Stomach (tissue), 8 donors: ENCODE measurements at regions not wholly inside any gene's neighbourhood (a gene's known extent, or its start where the extent isn't known, plus 50 kb on each side); places are given as distances from the start of the nearest gene placed in this dataset.

Experiments
- DNase-seq, 2 donors: peaks; one replicate each; pipeline versions ENCODE4 v3.0.0 to v3.0.0-alpha.2; 2013 to 2019
- H3K27ac ChIP-seq, 5 donors: fragments of 200-600 bp in 4 of 5; sonication (generic) in 4 of 5; one replicate each; pipeline ENCODE4 v1.5.1; 2013 to 2019; ENCODE audit warnings: mild to moderate bottlenecking in 1 of 5, moderate library complexity in 1 of 5
- H3K27me3 ChIP-seq, 3 donors: fragments of 200-600 bp; sonication (generic); one replicate each; pipeline ENCODE4 v1.5.1; 2017 to 2019; ENCODE audit warnings: mixed run types in 1 of 3
- H3K36me3 ChIP-seq, 4 donors: fragments of 200-600 bp; sonication (generic); 1 replicate in 3 of 4; 2 replicates in 1 of 4; pipeline ENCODE4 v1.5.1; 2016 to 2019
- H3K4me1 ChIP-seq, 4 donors: fragments of 200-600 bp; sonication (generic); one replicate each; pipeline ENCODE4 v1.5.1; 2016 to 2019
- H3K4me3 ChIP-seq, 4 donors: fragments of 200-600 bp; sonication (generic) in 3 of 4; one replicate each; pipeline ENCODE4 v1.5.1; 2016 to 2019; ENCODE audit warnings: mild to moderate bottlenecking in 1 of 4
- H3K9me3 ChIP-seq, 4 donors: fragments of 200-600 bp; sonication (generic); one replicate each; pipeline ENCODE4 v1.5.1; 2016 to 2019
- EP300 ChIP-seq: sonication (generic); formaldehyde crosslinking; IDR thresholded peaks from one replicate; pipeline ENCODE4 v1.6.1; 2017; ENCODE audit warnings: antibody characterized with exemption
- POLR2A ChIP-seq, 4 donors: fragments of 450-650 bp; IDR thresholded peaks; one replicate each; pipeline ENCODE4 v1.6.1; 2016; ENCODE audit warnings: antibody characterized with exemption in 4 of 4, control low read depth in 2 of 4, mild to moderate bottlenecking in 1 of 4, moderate library complexity in 1 of 4
- POLR2AphosphoS5 ChIP-seq, 3 donors: sonication (generic); formaldehyde crosslinking; IDR thresholded peaks; one replicate each; pipeline ENCODE4 v1.6.1; 2016; ENCODE audit warnings: antibody characterized with exemption in 3 of 3
- WGBS, 5 donors: extraction: QIAGEN DNeasy Blood & Tissue Kit in 3 of 5; methylation state at CpG; one replicate each; pipeline versions ENCODE4 v1.1.5 to v1.1.7; 2013 to 2018; 5-methylcytosine and 5-hydroxymethylcytosine counted together
- intact Hi-C: fragments of 100-400 bp; cut with DNase I; formaldehyde crosslinking; loops from one replicate; pipeline ENCODE4 v1.15.1; 2023; ENCODE audit warnings: low total_unique reads
- TF ChIP-seq, protein P1 (sequence below), 7 experiments: fragments of 450-650 bp in 4 of 7; fragments of 200-600 bp in 3 of 7; sonication (generic) in 3 of 7; IDR thresholded peaks; one replicate each; pipeline ENCODE4 v1.5.1; 2016 to 2019; ENCODE audit warnings: antibody characterized with exemption in 7 of 7, control low read depth in 2 of 7, mild to moderate bottlenecking in 1 of 7
- donor health status: healthy with polysubstance abuse.
- donor health status: Bipolar disorder and iron deficiency.
- donor health status: healthy.

DNA sequence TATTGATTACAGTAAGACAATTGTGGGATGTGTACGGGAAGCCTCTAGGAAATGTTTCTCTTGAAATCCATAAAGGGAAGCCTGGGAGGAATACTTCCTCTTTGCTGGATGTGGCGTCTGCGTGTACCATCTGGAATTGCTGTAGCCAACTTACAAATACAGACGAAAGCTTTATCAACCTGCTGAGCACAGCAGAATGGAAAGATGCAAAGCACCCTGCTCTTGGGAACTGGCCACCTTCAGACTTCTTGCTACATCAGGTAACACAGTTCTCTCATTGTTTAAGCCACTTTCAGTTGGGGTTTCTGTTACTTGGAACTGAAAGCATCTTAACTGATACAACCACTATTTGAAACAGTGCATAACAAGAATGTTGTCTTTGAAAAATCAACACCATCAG lies 213.8 kb downstream of the HRH4 start:
- no peak overlapping the region for H3K4me3 ChIP-seq
- H3K9me3 ChIP-seq, result no peaks in the 10 kb centered on the region
- intact Hi-C loops, result no loop called here
- no peak for TF ChIP-seq EP300
- TF ChIP-seq POLR2A (IDR thresholded peaks at IDR 0.05), result no peak
- no peak for TF ChIP-seq POLR2AphosphoS5 (IDR thresholded peaks at IDR 0.05)
- H3K27ac ChIP-seq, result no peak overlapping the region
- H3K36me3 ChIP-seq, result no peaks in the 10 kb centered on the region
- no peaks in the 10 kb centered on the region for H3K4me1 ChIP-seq
- no peaks in the 10 kb centered on the region for H3K27me3 ChIP-seq
- 72 to 78% (median 74%) methylated on average over 4 of the region's 4 CpGs for WGBS, 5 donors
- DNase-seq, result no peak

DNA sequence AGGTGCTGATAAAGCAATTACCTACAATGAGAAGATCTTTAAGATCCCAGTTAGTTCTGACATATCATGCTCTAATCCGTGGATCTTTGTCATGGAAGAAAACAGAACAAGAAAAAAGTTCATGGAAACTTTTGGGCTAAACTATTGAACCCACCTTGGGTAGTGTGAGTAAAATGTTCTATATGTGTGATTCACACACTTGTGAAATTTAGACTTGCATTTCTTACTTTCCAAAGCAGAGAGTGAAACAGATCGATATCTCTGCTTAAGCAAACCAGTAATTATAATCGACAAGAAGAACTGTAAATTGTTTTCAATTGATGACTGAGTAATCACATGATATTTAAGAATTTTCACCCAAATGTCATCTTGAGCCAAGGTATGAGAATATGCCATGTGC lies 214.2 kb downstream of the HRH4 start:
- H3K4me1 ChIP-seq, result no peaks in the 10 kb centered on the region
- no peak for TF ChIP-seq EP300
- TF ChIP-seq POLR2AphosphoS5 (IDR thresholded peaks at IDR 0.05), result no peak
- TF ChIP-seq POLR2A (IDR thresholded peaks at IDR 0.05), result no peak
- TF ChIP-seq, protein P1, sequence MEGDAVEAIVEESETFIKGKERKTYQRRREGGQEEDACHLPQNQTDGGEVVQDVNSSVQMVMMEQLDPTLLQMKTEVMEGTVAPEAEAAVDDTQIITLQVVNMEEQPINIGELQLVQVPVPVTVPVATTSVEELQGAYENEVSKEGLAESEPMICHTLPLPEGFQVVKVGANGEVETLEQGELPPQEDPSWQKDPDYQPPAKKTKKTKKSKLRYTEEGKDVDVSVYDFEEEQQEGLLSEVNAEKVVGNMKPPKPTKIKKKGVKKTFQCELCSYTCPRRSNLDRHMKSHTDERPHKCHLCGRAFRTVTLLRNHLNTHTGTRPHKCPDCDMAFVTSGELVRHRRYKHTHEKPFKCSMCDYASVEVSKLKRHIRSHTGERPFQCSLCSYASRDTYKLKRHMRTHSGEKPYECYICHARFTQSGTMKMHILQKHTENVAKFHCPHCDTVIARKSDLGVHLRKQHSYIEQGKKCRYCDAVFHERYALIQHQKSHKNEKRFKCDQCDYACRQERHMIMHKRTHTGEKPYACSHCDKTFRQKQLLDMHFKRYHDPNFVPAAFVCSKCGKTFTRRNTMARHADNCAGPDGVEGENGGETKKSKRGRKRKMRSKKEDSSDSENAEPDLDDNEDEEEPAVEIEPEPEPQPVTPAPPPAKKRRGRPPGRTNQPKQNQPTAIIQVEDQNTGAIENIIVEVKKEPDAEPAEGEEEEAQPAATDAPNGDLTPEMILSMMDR (IDR thresholded peaks at IDR 0.05), result no peak
- H3K4me3 ChIP-seq, result no peak overlapping the region
- 75 to 87% (median 81%) methylated on average over 3 of the region's 3 CpGs for WGBS, 5 donors
- no peaks in the 10 kb centered on the region for H3K9me3 ChIP-seq
- H3K27me3 ChIP-seq, result no peaks in the 10 kb centered on the region
- intact Hi-C loops, result no loop called here
- DNase-seq, result no peak
- H3K27ac ChIP-seq, result no peak overlapping the region
- H3K36me3 ChIP-seq, result no peaks in the 10 kb centered on the region

DNA sequence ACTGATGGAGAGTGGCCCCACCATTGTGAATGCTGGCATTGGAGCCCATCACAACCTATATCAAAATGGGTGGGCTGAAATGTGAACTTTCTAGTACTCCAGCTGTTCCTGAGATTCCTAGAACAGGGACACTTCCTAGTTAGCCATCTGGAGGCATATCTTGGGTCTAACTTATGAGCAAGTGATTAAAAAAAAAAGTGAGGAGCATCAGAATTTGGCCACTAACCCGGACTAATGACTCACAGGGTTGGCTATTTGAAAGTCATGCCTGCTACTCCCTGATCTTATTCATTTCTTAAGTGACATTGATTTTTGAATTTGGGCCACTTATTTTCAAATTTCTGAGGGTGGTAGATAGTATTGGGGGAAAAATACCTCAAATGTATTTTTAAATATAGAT lies 216.6 kb downstream of the HRH4 start:
- DNase-seq, result no peak
- WGBS, 5 donors, result 69 to 81% (median 77%) methylated on average over 1 of the region's 1 CpG
- no peaks in the 10 kb centered on the region for H3K36me3 ChIP-seq
- H3K27ac ChIP-seq, result no peak overlapping the region
- intact Hi-C loops, result no loop called here
- H3K9me3 ChIP-seq, result no peaks in the 10 kb centered on the region
- H3K4me1 ChIP-seq, result no peaks in the 10 kb centered on the region
- H3K4me3 ChIP-seq, result no peak overlapping the region
- TF ChIP-seq EP300 (no peak), POLR2AphosphoS5 (IDR thresholded peaks at IDR 0.05) (no peak), POLR2A (IDR thresholded peaks at IDR 0.05) (no peak)
- TF ChIP-seq, protein P1 (IDR thresholded peaks at IDR 0.05), result no peak
- H3K27me3 ChIP-seq, result no peaks in the 10 kb centered on the region

DNA sequence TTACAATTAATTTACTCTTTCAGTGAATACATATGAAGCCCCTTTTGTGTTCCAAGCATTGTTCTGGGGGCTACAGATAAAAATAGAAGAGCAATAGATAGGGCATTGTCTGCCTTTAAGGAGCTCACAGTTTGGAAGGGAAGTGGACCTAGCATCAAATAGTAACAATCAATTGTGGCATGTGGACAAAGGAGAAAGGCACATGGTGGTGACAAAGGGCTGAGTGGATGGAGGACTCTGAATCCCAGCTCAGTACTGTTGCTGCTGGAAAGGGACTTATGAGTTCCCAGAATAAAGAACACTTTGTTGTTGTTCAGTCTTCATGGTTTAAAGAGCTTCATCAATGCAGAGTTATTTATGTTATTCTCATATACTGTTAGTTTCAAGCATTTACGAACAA lies 217.7 kb downstream of the HRH4 start:
- Histone ChIP-seq H3K4me3 (no peak overlapping the region), H3K27me3 (no peaks in the 10 kb centered on the region), H3K27ac (no peak overlapping the region), H3K9me3 (no peaks in the 10 kb centered on the region), H3K4me1 (no peaks in the 10 kb centered on the region), H3K36me3 (no peaks in the 10 kb centered on the region)
- 92 to 100% (median 97%) methylated on average over 1 of the region's 1 CpG for WGBS, 5 donors
- DNase-seq, result no peak
- intact Hi-C loops, result no loop called here
- no peak for TF ChIP-seq EP300
- no peak for TF ChIP-seq POLR2A (IDR thresholded peaks at IDR 0.05)
- no peak for TF ChIP-seq POLR2AphosphoS5 (IDR thresholded peaks at IDR 0.05)
- TF ChIP-seq, protein P1 (IDR thresholded peaks at IDR 0.05), result no peak

DNA sequence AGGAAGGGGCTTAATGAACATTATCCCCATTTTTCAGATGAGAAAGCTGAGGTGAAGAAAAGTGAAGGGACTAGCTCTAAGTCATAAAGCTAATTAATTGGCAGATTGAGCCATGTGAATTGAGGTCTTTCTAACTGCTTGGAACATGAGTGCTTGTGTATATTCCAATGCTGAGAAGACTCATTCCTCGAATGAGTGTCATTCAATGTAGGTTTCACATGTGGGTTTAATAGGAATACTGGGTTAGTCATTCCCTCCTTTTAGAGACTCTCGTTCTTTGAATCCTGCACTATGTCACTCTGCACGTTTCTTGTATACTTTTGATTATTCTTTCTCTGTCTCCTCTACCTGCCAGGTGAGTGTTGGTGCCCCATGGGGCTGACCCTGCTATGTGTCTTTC lies 218.2 kb downstream of the HRH4 start:
- TF ChIP-seq POLR2A (IDR thresholded peaks at IDR 0.05), result no peak
- no peak for TF ChIP-seq EP300
- TF ChIP-seq, protein P1 (IDR thresholded peaks at IDR 0.05), result no peak
- TF ChIP-seq POLR2AphosphoS5 (IDR thresholded peaks at IDR 0.05), result no peak
- Histone ChIP-seq H3K36me3 (no peaks in the 10 kb centered on the region), H3K9me3 (peaks cover 0 to under 1% (median 0%) of the 10 kb centered on the region in 4 donors), H3K4me3 (no peak overlapping the region), H3K27ac (no peak overlapping the region), H3K4me1 (no peaks in the 10 kb centered on the region), H3K27me3 (no peaks in the 10 kb centered on the region)
- WGBS, 5 donors, result 68 to 76% (median 73%) methylated on average over 3 of the region's 3 CpGs
- DNase-seq, result no peak
- intact Hi-C loops, result no loop called here
